UCSD-AML1 (cell line): ENCODE measurements at regions not wholly inside any gene's neighbourhood (a gene's known extent, or its start where the extent isn't known, plus 50 kb on each side); places are given as distances from the start of the nearest gene placed in this dataset.

Experiments used
- DNase-seq: peaks from one replicate; lab custom pipeline; 2025; ENCODE audit not compliant: unreplicated experiment; lab: John Stamatoyannopoulos, UW

DNA sequence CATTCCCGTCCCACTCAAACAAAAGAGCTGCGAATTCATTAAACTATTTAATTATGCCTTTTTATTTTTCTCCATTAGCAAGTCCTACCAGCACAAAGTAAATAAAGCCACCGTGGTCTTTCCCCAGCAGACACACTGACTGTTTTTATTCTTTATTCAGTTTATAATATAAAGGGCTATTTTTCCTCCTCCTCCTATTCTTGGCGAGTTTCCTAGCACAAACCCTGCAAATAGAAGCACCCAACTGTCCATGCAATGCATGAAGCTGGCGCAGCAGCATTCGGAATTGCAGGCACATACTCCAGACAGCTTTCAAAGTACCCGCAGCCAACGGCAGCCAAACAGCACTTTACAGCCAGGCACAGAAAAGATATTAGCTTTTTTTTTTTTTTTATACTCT is 583.4 kb upstream of the PSMD7 start:
- no peak for DNase-seq

DNA sequence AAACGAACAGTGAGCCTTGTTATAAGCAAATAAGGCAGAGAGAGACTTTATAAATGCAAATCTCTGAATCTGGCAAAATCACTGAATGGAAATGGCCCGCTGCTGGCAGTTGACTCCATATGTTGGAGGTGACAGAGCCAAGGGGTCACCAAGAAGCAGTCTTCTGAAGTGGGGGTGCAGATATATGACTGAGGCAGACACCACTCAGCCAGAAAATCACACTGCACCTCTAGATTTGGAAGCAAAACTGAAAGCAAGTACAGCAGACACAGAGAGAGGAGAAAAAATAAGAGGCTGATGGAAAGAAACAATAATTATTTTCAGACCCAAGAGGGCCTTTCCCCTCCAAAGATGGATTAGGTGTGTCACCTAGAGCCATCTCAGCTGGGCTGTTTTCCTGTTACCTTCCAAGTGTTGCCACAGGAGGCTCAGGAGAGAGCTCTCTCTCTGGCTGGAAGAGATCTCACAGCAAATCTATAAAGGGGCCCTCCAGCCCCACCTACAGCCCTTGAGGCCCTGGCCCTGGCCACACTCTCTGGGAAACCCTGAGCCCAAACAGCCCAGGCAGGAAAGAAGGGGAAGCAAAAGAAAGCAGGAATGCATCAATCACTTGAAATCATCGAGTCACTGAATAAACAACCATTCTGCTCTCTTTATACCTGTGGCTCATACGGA is 585.1 kb upstream of the PSMD7 start:
- DNase-seq: no peak

DNA sequence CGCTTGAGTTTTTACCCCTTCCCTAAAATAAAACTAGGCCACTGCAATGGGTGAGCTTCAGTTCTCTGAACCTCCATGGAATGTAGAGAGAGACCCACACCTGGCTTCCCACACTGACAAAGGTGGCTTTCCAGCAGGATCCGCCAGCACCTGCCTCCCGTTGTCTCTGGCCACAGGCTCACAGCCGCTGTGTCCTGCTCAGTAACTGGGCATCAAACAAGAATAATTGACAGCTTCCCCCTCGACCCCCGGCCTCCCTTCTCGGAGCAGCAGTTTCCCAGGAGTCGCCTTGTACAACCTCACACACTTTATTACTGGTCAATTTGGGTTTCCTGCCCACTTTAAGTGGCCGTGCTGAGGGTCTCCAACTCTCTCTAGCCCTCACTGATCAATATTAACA is 586.1 kb upstream of the PSMD7 start:
- DNase-seq: no peak

DNA sequence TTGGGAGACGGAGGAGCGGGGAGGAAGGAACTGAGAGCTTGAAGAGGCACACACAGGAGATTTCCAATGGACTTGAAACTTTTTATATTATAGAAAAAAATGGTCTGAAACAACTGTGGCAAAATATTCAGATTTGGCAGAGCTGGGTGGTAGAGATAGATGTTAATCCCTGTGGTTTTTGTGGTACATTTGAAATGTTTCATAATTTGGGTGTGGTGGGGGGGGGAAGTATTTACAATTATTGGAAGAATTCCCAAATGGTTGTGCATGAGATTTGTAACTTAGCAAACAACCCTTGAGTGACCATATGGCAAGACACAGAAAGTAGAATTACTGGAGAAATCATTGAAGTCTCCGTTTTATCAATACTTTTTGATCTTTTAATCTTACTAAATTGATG is 588.8 kb upstream of the PSMD7 start:
- DNase-seq: no peak

DNA sequence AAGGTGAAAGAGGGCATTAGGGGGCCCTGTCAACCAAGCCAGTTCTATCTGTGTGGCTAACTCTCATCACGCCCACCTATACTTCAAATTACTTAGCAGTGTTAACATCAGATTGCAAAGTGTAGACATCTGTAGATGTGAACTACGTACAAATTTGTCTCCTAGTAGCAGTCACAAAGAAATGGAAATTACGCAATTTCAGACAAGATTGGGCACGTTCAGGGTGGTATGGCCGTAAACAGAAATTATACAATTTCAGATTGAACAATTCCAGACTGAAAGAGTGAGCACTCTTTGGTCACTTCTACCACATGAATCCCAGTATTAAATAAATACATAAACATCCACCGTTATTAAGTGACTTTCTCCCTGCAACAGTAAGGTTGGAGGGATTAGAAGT is 592.7 kb upstream of the PSMD7 start:
- no peak for DNase-seq

DNA sequence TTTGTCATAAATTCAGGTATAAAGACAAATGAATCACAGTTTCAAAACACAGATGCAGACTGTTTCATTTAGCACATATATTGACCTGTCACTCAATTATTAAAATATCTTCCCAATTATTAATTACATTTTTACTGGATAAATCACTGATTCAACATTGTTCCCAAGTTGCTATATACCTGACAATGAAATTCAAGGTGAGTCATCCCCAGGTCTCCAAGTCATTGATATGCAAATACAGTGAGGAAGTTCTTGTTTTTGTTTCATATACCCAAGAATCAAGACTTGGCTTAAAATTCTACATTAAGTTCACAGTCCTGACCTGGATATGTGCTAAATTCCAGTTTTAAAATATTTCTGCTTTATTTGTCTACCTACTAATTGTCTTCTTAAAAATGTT is 599.3 kb upstream of the PSMD7 start:
- no peak for DNase-seq

DNA sequence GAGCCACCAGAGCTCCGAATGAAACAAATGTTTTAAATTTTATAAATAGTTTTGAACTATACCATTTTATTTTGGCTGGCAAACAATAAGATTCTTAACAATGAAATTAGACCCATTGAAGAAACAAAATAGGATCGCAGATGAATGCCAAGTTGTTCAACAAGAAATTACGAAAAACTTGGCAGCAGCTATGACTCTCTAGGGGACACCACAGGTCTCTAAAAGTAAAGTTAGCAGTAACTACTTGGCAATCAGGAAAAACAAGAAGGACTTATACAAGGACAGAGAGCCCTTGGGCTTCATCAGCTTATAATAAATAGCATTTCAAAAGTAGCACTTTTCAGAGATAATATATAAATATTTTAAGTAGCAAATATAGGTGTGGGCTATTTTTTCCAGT is 603.8 kb upstream of the PSMD7 start:
- DNase-seq: no peak

DNA sequence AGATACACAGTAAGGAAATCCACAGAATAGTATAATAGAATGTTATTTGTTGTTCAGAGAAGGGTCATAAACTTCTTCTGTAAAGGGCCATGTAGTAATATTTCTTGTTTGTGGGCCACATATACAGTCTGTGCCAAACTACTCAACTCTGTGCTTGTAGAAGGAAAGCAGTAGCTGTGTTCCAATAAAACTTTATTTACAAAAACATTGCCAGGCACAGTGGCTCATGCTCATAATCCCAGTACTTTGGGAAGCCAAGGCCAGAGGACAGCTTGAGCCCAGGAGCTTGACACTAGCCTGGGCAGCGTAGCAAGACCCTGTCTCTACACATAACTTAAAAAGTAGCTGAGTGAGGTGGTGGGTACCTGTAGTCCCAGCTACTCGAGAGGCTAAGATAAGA is 612.8 kb upstream of the PSMD7 start:
- no peak for DNase-seq

DNA sequence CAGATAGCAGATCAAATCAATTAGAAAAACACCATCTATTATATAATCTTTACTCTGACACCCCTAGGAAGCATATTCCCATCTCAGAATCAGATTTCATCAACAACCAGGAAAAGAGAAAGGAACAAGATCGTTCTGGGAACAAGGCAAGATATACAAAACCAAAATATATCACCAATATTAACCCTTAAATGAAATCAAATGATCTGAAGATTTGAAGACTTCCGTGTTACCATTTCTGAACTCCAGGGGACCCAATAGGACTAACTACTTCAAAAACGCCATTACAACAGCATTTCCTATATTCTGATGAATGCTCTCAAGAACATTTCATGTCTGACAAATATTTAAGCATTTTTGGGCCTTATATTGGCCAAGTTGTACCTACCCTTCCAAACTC is 624.2 kb upstream of the ZFHX3 start:
- no peak for DNase-seq

DNA sequence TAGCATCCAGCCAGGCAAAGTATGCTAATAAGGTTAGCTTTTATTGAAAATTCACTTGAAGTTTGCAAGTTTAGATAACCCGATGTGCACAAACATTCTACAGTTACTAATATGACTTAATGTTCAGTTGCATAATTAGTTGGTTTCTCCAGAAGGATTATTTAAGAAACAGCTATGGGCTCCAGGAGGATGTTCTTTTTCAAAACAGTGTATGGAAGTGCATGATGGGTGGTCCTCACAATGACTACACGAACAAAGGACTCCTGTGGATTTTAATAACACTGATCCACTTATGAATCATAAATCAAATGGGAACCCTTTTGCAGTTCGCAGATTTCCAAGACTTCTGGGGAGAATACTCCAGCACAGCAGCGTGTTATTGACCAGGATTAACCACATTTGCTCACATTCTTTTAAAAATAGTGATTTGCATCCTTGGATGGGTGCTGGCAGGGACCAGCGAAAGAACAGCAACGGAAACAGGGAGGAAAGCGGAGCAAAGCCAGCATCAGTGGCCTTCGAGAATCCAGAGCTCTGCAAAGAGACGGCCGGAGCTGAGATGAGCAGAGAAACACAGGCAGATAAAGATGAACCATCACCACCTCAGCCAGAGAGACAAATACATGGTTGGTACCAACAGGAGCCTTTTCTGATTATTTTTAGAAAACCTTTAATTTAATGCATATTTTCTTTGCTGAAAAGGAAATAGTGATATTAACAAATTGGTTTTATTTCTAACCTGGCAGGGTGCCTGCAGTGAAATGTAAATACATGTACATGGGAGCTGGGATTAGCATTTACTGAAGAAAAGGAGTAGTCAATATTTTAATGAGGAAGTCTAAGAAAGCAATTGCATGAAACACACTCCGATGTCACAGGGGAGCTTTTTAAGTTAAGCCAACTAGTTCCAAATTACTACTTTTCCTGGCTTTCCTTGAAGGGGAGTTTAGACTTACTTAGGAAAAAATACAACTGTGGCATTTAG is 623.2 kb upstream of the ZFHX3 start:
- DNase-seq: no peak

DNA sequence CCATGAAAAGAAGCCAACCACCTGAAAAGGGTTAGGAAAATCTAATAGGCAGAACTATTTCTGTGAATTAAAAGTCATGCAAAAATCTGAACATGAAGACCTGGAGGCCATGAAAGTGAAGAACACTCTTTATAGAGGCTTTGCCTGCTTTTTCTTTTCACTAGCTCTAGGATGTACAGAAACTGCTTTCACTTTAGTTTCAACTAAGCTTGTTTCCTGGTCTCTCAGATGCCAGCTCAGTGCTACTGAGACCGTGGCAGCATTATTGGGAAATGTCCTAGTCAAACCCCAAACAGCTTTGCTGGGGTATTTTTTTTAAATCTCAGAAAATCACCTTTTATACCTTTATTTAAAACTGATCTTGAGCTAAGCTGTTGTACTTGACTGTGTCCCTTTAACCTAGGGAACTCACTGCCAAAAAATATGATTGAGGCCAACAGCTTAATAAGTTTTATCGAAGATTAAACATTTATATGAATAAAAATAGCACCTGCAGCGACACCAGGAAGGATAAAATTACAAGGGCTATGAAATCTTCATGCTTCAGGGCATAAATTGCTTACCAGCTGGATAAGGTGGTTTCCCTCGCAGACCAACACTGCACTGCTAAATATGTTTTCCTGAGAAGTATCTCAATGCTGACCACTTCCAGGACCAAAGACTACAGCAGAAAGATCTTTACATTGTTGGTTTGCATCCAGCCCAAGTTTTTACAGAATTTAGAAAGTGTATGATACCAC is 621.8 kb upstream of the ZFHX3 start:
- DNase-seq: no peak

DNA sequence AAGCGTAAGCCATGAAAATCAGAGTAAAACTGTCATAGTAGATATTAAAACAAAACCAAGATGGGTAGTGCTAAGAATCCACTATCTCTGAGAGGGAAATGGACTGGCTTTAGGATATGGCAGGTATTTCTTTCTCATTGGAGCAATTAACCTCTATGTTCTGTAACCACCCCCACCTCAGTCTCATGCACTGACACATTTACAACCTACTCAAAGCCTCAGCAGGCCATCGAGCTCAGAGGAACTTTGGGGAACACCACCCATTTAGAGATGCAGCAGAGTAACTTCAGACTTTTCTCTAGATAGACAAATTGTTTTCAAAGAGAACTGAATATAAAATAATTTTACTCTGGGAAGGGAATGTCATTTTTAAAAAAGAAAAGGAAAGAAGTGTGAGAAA is 615.8 kb upstream of the ZFHX3 start:
- no peak for DNase-seq

DNA sequence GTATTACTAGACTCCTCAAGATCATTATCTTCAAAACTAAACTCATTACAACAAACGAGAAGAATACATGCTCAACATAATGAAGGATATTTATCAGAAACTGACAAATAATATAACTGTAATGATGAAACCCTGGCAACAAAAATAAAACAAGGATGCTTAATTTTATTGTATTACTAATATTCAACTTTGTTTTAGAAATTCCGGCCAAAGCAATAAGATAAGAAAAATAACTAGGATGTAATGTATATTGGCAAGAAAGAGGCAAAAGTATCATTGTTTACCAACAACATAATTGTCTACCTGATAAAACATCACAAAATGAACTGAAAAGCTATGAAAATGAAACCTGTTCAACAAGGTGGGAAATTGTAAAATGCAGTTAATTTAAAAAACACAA is 588.3 kb upstream of the ZFHX3 start:
- DNase-seq: no peak

DNA sequence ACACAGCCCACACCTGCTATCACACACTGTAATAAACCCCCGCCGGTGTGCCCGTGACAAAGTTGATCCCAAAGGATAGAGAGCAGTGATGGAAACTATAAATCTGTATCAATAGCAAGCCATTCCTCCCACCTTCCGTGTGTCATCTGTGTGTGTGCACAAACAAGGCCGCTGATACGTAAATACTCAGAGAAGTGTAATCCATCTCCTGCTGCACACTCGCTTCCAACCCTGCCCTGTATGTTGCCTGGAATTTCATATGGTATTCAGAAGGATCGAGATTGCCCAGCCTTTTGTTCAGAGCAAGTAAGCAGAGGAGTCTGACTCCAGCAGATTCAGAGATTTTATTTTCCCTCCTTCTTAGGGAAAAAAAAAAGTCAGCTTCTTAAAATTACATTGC is 581.1 kb upstream of the ZFHX3 start:
- no peak for DNase-seq

DNA sequence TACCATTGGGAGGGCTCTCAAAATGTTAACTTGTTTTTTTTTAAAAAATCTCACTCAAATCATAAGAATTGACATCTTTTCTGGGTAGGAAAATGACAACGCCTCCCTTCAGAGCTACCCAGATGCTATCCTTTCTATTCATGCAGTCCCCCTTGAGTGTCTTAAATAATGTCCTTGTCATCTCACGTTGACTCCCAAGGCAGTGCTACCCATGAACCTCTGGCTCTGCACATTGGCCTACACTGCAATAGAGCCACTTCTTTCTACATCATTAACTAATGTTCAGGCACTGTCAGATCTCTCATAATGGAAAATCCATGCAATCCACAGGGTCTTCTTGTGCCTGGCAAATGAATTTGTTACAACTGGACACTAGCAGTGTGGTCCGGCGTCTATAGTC is 569.8 kb upstream of the ZFHX3 start:
- no peak for DNase-seq

DNA sequence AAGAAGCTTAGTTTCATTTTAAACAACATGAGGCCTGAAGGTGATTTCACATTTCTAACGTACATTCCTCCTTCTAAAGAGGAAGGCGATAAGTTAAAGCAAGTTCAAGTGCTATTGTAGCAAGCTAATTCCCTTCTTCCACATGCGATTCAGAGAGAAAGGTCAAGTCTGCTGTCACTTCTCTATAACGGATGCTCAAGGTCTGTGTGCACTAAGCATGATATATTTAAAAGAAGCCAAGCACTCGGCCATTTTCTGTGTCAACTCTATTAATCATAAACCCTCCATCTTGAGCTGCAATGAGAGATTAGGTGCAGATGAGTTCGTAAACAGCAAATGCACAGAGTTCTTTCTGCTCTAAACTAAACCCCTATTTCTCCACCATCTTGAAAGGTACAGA is 568.8 kb upstream of the ZFHX3 start:
- no peak for DNase-seq

DNA sequence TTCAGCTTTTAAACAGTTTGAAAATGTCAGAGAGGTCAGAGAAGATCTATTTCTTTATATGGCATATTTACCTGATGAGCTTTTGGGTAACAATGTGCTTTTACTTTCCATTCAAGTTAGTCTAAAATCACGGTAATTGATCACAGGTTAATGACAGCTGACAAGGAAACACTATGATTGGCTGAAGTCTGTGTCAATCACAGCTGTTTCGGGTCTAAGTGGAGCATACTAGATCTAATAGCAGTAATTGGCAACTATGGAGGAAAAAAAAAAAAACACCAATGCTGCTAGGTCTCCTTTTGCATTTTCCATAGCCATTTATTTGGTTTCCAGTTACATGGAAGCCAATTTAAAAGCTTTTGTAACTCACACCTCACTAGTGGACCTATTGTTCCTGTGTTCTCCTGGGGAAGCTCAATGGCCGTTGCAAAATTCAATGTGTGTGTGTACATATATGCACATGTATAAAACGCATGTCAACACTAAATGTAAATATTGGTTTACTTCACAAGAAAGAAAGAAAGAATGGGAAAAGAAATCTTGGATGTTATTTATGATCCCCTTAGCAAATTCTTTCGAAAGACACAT is 568.3 kb upstream of the ZFHX3 start:
- no peak for DNase-seq

DNA sequence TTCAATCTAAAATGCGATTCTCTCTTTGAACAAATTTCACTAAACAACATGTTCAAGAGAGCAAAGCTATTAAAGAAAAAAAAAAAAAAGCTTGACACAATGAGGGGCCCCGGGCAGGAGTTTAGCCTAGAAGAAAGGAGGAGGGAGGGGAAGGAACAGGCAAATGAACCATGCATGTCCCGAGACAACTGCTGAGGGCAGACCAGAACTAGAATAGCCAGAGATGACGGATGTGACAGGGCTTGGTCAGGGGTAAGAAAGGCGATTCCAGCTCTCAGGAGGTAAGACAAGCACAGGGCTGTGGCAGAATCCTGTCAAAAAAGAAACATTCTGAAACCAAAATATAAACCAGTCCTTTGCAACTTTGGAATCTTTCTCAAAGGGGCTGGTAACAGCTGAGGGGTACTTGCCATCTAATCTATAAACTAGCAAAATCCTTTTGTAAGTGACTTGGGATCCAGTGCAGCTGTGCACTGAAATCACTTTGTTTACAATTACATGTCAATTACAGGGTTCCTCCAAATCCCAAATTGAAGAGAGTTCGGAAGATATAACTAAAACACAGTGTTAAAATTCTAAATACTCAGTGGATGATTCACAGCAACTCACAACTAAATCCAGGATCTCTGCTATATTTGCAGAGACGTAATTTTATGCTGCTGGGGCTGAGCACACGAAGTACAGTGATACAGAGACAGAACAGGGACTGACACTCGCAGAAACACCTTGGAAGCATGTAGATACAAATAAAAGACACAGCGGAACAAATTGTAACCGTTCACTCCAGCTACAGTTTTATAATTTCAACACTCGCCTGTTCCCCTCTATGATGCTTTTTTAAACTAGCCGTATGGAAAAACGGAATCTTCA is 567.4 kb upstream of the ZFHX3 start:
- DNase-seq: no peak

DNA sequence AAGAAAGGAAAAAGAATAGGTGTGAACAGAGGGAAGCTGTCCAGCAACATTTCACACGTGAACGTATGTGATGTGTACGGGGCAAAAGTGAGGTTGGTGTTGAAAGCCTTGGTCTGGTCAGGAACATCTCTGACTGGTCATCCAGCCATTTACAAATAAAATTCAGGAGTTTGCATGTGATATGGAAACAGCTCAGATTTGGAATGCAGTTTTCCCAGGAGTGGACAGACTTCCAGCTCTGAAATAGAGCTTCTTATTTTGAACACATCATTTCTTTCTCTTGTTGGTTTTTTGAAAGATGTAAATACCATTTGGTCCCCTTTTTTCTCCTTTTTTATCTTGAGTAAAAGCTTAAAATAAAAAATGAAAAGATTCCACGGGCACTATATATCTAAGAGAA is 566.2 kb upstream of the ZFHX3 start:
- DNase-seq: no peak

DNA sequence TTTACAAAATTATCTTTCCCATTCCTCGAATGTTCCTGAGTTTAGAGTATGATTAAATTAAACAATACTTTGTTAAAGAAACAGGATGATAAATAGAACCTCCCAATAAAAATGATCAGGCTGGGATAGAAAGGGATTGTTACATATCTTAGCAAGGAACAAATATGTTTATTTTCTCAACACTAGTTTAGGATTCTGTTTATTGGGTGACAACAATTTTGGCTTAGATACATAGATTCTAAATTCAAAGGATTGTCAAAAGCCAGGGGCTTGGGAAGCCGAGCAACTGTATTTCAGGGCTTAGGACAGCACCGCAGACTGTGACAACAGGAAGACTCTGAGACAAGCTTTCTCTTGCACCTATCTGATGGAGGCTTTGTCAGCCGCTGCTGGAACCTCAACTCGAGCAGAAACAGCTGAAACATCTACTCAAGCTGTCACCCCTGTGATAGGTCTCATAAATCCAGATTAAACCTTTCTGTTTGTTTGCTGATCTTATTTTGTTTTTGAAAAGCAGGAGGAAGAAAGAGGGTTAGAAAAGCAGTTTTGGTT is 562.8 kb upstream of the ZFHX3 start:
- no peak for DNase-seq
